ENCODE measurements at regions not wholly inside any gene's neighbourhood (a gene's known extent, or its start where the extent isn't known, plus 50 kb on each side); places are given as distances from the start of the nearest gene placed in this dataset.

GRCh38 chr4:81990898-81991297 is 382.9 kb downstream of the HNRNPD start:
- DNase-seq, result no peak

GRCh38 chr4:81990211-81990610 is 383.6 kb downstream of the HNRNPD start:
- DNase-seq, result no peak

- DNase-seq, result no peak
These were observed 384.6 kb downstream of the HNRNPD start for GRCh38 chr4:81989202-81989601.

- no peak for DNase-seq
These were observed 385.6 kb downstream of the HNRNPD start for GRCh38 chr4:81988178-81988577.

- DNase-seq, result no peak
These were observed 389.0 kb downstream of the HNRNPD start for GRCh38 chr4:81984746-81985145.

- DNase-seq, result no peak
These were observed 390.8 kb downstream of the HNRNPD start for GRCh38 chr4:81982846-81983540.

GRCh38 chr4:81981218-81981617 is 392.6 kb downstream of the HNRNPD start:
- no peak for DNase-seq

GRCh38 chr4:81974523-81974922 is 399.3 kb downstream of the HNRNPD start:
- DNase-seq, result no peak

GRCh38 chr4:81971637-81972381 is 402.0 kb downstream of the HNRNPD start:
- no peak for DNase-seq

GRCh38 chr4:81971061-81971460 is 402.7 kb downstream of the HNRNPD start:
- DNase-seq, result no peak

GRCh38 chr4:81970454-81970853 is 403.3 kb downstream of the HNRNPD start:
- no peak for DNase-seq

GRCh38 chr4:81966676-81967075 is 407.1 kb downstream of the HNRNPD start:
- DNase-seq, result no peak

GRCh38 chr4:81965911-81966310 is 407.9 kb downstream of the HNRNPD start:
- no peak for DNase-seq

- no peak for DNase-seq
These were observed 408.3 kb downstream of the HNRNPD start for GRCh38 chr4:81965454-81965853.

GRCh38 chr4:81963763-81964020 is 410.1 kb downstream of the HNRNPD start:
- DNase-seq, result no peak

- no peak for DNase-seq
These were observed 410.6 kb downstream of the HNRNPD start for GRCh38 chr4:81963015-81963762.

- no peak for DNase-seq
These were observed 412.8 kb downstream of the HNRNPD start for GRCh38 chr4:81960961-81961360.

GRCh38 chr4:81954271-81954670 is 419.5 kb downstream of the HNRNPD start:
- DNase-seq, result no peak

- no peak for DNase-seq
These were observed 421.8 kb downstream of the HNRNPD start for GRCh38 chr4:81951891-81952455.

GRCh38 chr4:81946996-81947395 is 426.8 kb downstream of the HNRNPD start:
- DNase-seq, result no peak

- no peak for DNase-seq
These were observed 443.1 kb downstream of the HNRNPD start for GRCh38 chr4:81930506-81931238.

- DNase-seq, result no peak
These were observed 450.7 kb downstream of the HNRNPD start for GRCh38 chr4:81923140-81923539.

- no peak for DNase-seq
These were observed 450.6 kb upstream of the RASGEF1B start for GRCh38 chr4:81922313-81922712.
